ENCODE measurements at regions not wholly inside any gene's neighbourhood (a gene's known extent, or its start where the extent isn't known, plus 50 kb on each side); places are given as distances from the start of the nearest gene placed in this dataset.

- H3K4me3 ChIP-seq (ENCODE audit: insufficient read length, low read depth) = no peak overlapping the region
- H3K4me1 ChIP-seq (ENCODE audit: insufficient read depth, insufficient read length) = no peaks in the 10 kb centered on the region
- no peaks in the 10 kb centered on the region for H3K27me3 ChIP-seq (ENCODE audit: insufficient read depth, insufficient read length)
- no peak overlapping the region for H3K9ac ChIP-seq (ENCODE audit: insufficient read length, low read depth)
- no peak for DNase-seq (ENCODE audit: low read depth, low spot score)
- TF ChIP-seq SUZ12 (IDR thresholded peaks at IDR 0.05; ENCODE audit: extremely low read depth, insufficient read depth, insufficient read length) = no peak
- TF ChIP-seq ZNF274 (IDR thresholded peaks at IDR 0.05; ENCODE audit: low read depth, low read length) = no peak
- no peaks in the 10 kb centered on the region for H3K36me3 ChIP-seq (ENCODE audit: insufficient read depth, insufficient read length, low read length)
- H3K9me3 ChIP-seq (ENCODE audit: insufficient read depth, low read length) = no peaks in the 10 kb centered on the region
Measured at GRCh38 chr6:71722736-71723135, 163.6 kb upstream of the RIMS1 start.

- H3K4me1 ChIP-seq (ENCODE audit: insufficient read depth, insufficient read length) = no peaks in the 10 kb centered on the region
- H3K36me3 ChIP-seq (ENCODE audit: insufficient read depth, insufficient read length, low read length) = no peaks in the 10 kb centered on the region
- H3K4me3 ChIP-seq (ENCODE audit: insufficient read length, low read depth) = no peak overlapping the region
- H3K9ac ChIP-seq (ENCODE audit: insufficient read length, low read depth) = no peak overlapping the region
- no peaks in the 10 kb centered on the region for H3K27me3 ChIP-seq (ENCODE audit: insufficient read depth, insufficient read length)
- DNase-seq (ENCODE audit: low read depth, low spot score) = no peak
- no peaks in the 10 kb centered on the region for H3K9me3 ChIP-seq (ENCODE audit: insufficient read depth, low read length)
- TF ChIP-seq SUZ12 (IDR thresholded peaks at IDR 0.05; ENCODE audit: extremely low read depth, insufficient read depth, insufficient read length) = no peak
- TF ChIP-seq YY1 (IDR thresholded peaks at IDR 0.05; ENCODE audit: insufficient read depth, insufficient read length) = no peak
- no peak for TF ChIP-seq ZNF274 (IDR thresholded peaks at IDR 0.05; ENCODE audit: low read depth, low read length)
Measured at GRCh38 chr6:71724456-71725125, 161.8 kb upstream of the RIMS1 start.

- Histone ChIP-seq H3K9me3 (ENCODE audit: insufficient read depth, low read length) (no peaks in the 10 kb centered on the region), H3K9ac (ENCODE audit: insufficient read length, low read depth) (no peak overlapping the region)
- TF ChIP-seq SUZ12 (IDR thresholded peaks at IDR 0.05; ENCODE audit: extremely low read depth, insufficient read depth, insufficient read length) = no peak
- TF ChIP-seq YY1 (IDR thresholded peaks at IDR 0.05; ENCODE audit: insufficient read depth, insufficient read length) = no peak
- TF ChIP-seq ZNF274 (IDR thresholded peaks at IDR 0.05; ENCODE audit: low read depth, low read length) = no peak
Measured at GRCh38 chr6:71725126-71725470, 161.3 kb upstream of the RIMS1 start.

GRCh38 chr6:71726121-71726520 is 160.2 kb upstream of the RIMS1 start:
- H3K9me3 ChIP-seq (ENCODE audit: insufficient read depth, low read length) = no peaks in the 10 kb centered on the region
- no peak for DNase-seq (ENCODE audit: low read depth, low spot score)
- H3K4me3 ChIP-seq (ENCODE audit: insufficient read length, low read depth) = no peak overlapping the region
- no peaks in the 10 kb centered on the region for H3K36me3 ChIP-seq (ENCODE audit: insufficient read depth, insufficient read length, low read length)
- no peaks in the 10 kb centered on the region for H3K27me3 ChIP-seq (ENCODE audit: insufficient read depth, insufficient read length)
- no peak for TF ChIP-seq YY1 (IDR thresholded peaks at IDR 0.05; ENCODE audit: insufficient read depth, insufficient read length)
- no peak for TF ChIP-seq SUZ12 (IDR thresholded peaks at IDR 0.05; ENCODE audit: extremely low read depth, insufficient read depth, insufficient read length)
- TF ChIP-seq ZNF274 (IDR thresholded peaks at IDR 0.05; ENCODE audit: low read depth, low read length) = no peak
- H3K4me1 ChIP-seq (ENCODE audit: insufficient read depth, insufficient read length) = no peaks in the 10 kb centered on the region
- H3K9ac ChIP-seq (ENCODE audit: insufficient read length, low read depth) = no peak overlapping the region

More at GRCh38 chr6:71725126-71725470, 161.3 kb upstream of the RIMS1 start:
- Histone ChIP-seq H3K36me3 (ENCODE audit: insufficient read depth, insufficient read length, low read length) (no peaks in the 10 kb centered on the region), H3K4me1 (ENCODE audit: insufficient read depth, insufficient read length) (no peaks in the 10 kb centered on the region), H3K27me3 (ENCODE audit: insufficient read depth, insufficient read length) (no peaks in the 10 kb centered on the region), H3K4me3 (ENCODE audit: insufficient read length, low read depth) (no peak overlapping the region)
- no peak for DNase-seq (ENCODE audit: low read depth, low spot score)

GRCh38 chr6:71727632-71728294 is 158.6 kb upstream of the RIMS1 start:
- H3K9me3 ChIP-seq (ENCODE audit: insufficient read depth, low read length) = no peaks in the 10 kb centered on the region
- H3K9ac ChIP-seq (ENCODE audit: insufficient read length, low read depth) = no peak overlapping the region
- DNase-seq (ENCODE audit: low read depth, low spot score) = no peak
- no peak overlapping the region for H3K4me3 ChIP-seq (ENCODE audit: insufficient read length, low read depth)
- no peaks in the 10 kb centered on the region for H3K36me3 ChIP-seq (ENCODE audit: insufficient read depth, insufficient read length, low read length)
- H3K4me1 ChIP-seq (ENCODE audit: insufficient read depth, insufficient read length) = no peaks in the 10 kb centered on the region
- TF ChIP-seq ZNF274 (IDR thresholded peaks at IDR 0.05; ENCODE audit: low read depth, low read length) = no peak
- no peak for TF ChIP-seq SUZ12 (IDR thresholded peaks at IDR 0.05; ENCODE audit: extremely low read depth, insufficient read depth, insufficient read length)
- H3K27me3 ChIP-seq (ENCODE audit: insufficient read depth, insufficient read length) = no peaks in the 10 kb centered on the region

GRCh38 chr6:71730284-71730683 is 156.1 kb upstream of the RIMS1 start:
- TF ChIP-seq YY1 (IDR thresholded peaks at IDR 0.05; ENCODE audit: insufficient read depth, insufficient read length) (no peak), ZNF274 (IDR thresholded peaks at IDR 0.05; ENCODE audit: low read depth, low read length) (no peak), SUZ12 (IDR thresholded peaks at IDR 0.05; ENCODE audit: extremely low read depth, insufficient read depth, insufficient read length) (no peak)
- DNase-seq (ENCODE audit: low read depth, low spot score) = no peak

GRCh38 chr6:71733970-71734899 is 152.1 kb upstream of the RIMS1 start:
- DNase-seq (ENCODE audit: low read depth, low spot score) = no peak
- no peaks in the 10 kb centered on the region for H3K4me1 ChIP-seq (ENCODE audit: insufficient read depth, insufficient read length)
- H3K4me3 ChIP-seq (ENCODE audit: insufficient read length, low read depth) = no peak overlapping the region
- no peak for TF ChIP-seq YY1 (IDR thresholded peaks at IDR 0.05; ENCODE audit: insufficient read depth, insufficient read length)
- TF ChIP-seq ZNF274 (IDR thresholded peaks at IDR 0.05; ENCODE audit: low read depth, low read length) = no peak
- no peak for TF ChIP-seq SUZ12 (IDR thresholded peaks at IDR 0.05; ENCODE audit: extremely low read depth, insufficient read depth, insufficient read length)
- H3K9ac ChIP-seq (ENCODE audit: insufficient read length, low read depth) = no peak overlapping the region
- no peaks in the 10 kb centered on the region for H3K27me3 ChIP-seq (ENCODE audit: insufficient read depth, insufficient read length)
- no peaks in the 10 kb centered on the region for H3K9me3 ChIP-seq (ENCODE audit: insufficient read depth, low read length)
- H3K36me3 ChIP-seq (ENCODE audit: insufficient read depth, insufficient read length, low read length) = no peaks in the 10 kb centered on the region

More at GRCh38 chr6:71730284-71730683, 156.1 kb upstream of the RIMS1 start:
- no peaks in the 10 kb centered on the region for H3K36me3 ChIP-seq (ENCODE audit: insufficient read depth, insufficient read length, low read length)
- no peak overlapping the region for H3K4me3 ChIP-seq (ENCODE audit: insufficient read length, low read depth)
- H3K9ac ChIP-seq (ENCODE audit: insufficient read length, low read depth) = no peak overlapping the region
- no peaks in the 10 kb centered on the region for H3K27me3 ChIP-seq (ENCODE audit: insufficient read depth, insufficient read length)
- no peaks in the 10 kb centered on the region for H3K4me1 ChIP-seq (ENCODE audit: insufficient read depth, insufficient read length)
- no peaks in the 10 kb centered on the region for H3K9me3 ChIP-seq (ENCODE audit: insufficient read depth, low read length)

Measured in NT2/D1 (cell line).